ENCODE measurements at regions not wholly inside any gene's neighbourhood (a gene's known extent, or its start where the extent isn't known, plus 50 kb on each side); places are given as distances from the start of the nearest gene placed in this dataset.

DNA sequence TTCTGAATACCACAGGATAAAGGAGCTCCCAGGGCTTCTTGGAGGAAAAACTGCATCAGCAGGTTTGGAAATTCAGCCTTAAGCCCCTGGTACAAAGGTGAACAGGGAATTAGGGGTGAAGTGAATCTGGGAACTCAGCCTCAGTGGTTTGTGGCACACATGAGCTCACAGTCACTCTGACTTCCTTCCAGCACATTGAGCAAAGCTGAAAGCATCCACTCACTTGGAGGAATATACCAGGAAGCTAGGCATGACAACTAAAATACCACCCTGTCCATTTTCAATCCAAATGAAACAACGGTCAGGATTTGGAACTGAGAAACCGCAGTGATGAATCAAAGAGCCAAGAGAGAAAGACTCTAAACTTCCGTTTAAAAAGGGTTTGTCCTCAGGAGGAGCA lies 216.1 kb downstream of the ICOS start:
- TF ChIP-seq POLR2AphosphoS5 (IDR thresholded peaks at IDR 0.05; ENCODE audit: borderline replicate concordance, low read depth, low read length) (no peak), EZH2 (IDR thresholded peaks at IDR 0.05) (no peak), FOXP2 (optimal IDR thresholded peaks at IDR 0.05; ENCODE audit: control extremely low read depth, extremely low read length, insufficient read depth) (no peak)
